Heart left ventricle (tissue), 16 donors: ENCODE measurements at regions not wholly inside any gene's neighbourhood (a gene's known extent, or its start where the extent isn't known, plus 50 kb on each side); places are given as distances from the start of the nearest gene placed in this dataset.
A peak's percentile ranks its signal among the peaks of the same experiment; 100 is the strongest.

Experiments
- ATAC-seq, 4 donors: fragments of 200-7000 bp; cut with Tn5 transposase; one replicate each; pipeline ENCODE4 v1.9.1; 2020 to 2022; ENCODE audit warnings: moderate library complexity in 4 of 4, mild to moderate bottlenecking in 3 of 4, moderate number of reproducible peaks in 1 of 4
- DNase-seq, 5 donors: peaks; one replicate each; pipeline ENCODE4 v3.0.0-alpha.2; 2020
- H3K27ac ChIP-seq, 12 donors: fragments of 200-600 bp; sonication (generic) in 4 of 12; one replicate each; pipeline versions ENCODE4 v1.5.0 to v1.8.0; 2016 to 2022; ENCODE audit warnings: mild to moderate bottlenecking in 2 of 12
- H3K27me3 ChIP-seq, 9 donors: fragments of 200-600 bp; sonication (generic) in 2 of 9; one replicate each; pipeline versions ENCODE4 v1.5.1 to v1.8.0; 2016 to 2022; ENCODE audit warnings: mild to moderate bottlenecking in 3 of 9
- H3K36me3 ChIP-seq, 9 donors: fragments of 200-600 bp; sonication (generic) in 2 of 9; one replicate each; pipeline versions ENCODE4 v1.5.0 to v1.8.0; 2018 to 2022; ENCODE audit warnings: mild to moderate bottlenecking in 2 of 9
- H3K4me1 ChIP-seq, 12 donors: fragments of 200-600 bp; sonication (generic) in 4 of 12; one replicate each; pipeline versions ENCODE4 v1.5.0 to v1.8.0; 2016 to 2022; ENCODE audit warnings: mild to moderate bottlenecking in 3 of 12
- H3K4me3 ChIP-seq, 12 donors: fragments of 200-600 bp; sonication (generic) in 4 of 12; one replicate each; pipeline versions ENCODE4 v1.5.0 to v1.8.0; 2017 to 2022; ENCODE audit warnings: mild to moderate bottlenecking in 9 of 12, moderate library complexity in 4 of 12
- H3K9me3 ChIP-seq, 12 donors: fragments of 200-600 bp; sonication (generic) in 4 of 12; one replicate each; pipeline versions ENCODE4 v1.5.0 to v1.8.0; 2016 to 2022; ENCODE audit warnings: mild to moderate bottlenecking in 1 of 12
- CTCF ChIP-seq, 12 donors: fragments of 200-600 bp; sonication (generic) in 4 of 12; IDR thresholded peaks; one replicate each; pipeline versions ENCODE4 v1.5.0 to v1.8.0; 2018 to 2022; ENCODE audit warnings: antibody characterized with exemption in 12 of 12, mild to moderate bottlenecking in 5 of 12
- POLR2A ChIP-seq, 2 donors: fragments of 450-650 bp; IDR thresholded peaks; one replicate each; pipeline ENCODE4 v1.6.1; 2017; ENCODE audit warnings: antibody characterized with exemption in 2 of 2, mild to moderate bottlenecking in 2 of 2, moderate library complexity in 2 of 2
- WGBS, 4 donors: extraction: QIAGEN DNeasy Blood & Tissue Kit in 2 of 4; methylation state at CpG; one replicate each; pipeline versions ENCODE4 v1.1.5 to v1.1.7; 2013 to 2018; 5-methylcytosine and 5-hydroxymethylcytosine counted together
- intact Hi-C, 10 donors: fragments of 100-400 bp; cut with DNase I; formaldehyde crosslinking; loops; one replicate each; pipeline versions ENCODE4 v1.11.1 to v1.14.2; 2022
- donor health status: ischemic (EF 13 %, LVEDD 7.1; RV severe dilation, severe dysfunction).
- donor health status: healthy with polysubstance abuse.
- donor health status: DM: no; HTN: yes; CAD: no.
- donor health status: DM: no; HTN: no; CAD: no.
- donor health status: ischemic (EF 25% LVEDD 6.9; RV normal size, moderate dysfunction).
- donor health status: ischemic (EF 25% LVEDD 5.7; RV mildly dilated, moderate dysfunction).
- donor health status: healthy.
- donor health status: DM: yes; HTN: yes; CAD: no.
- donor health status: ischemic (EF 35%, LVEDD 5.7; RV mildly dilated, moderate dysfunction).
- donor health status: nonischemic (EF 11% LVEDD 7.7; RV severe dilation, severe dysfunction).
- donor health status: DM: yes; HTN: yes; CAD: no.
- donor health status: PGD.
- donor health status: ischemic (EF 29% LVEDD 5.4; RV normal size, mild dysfunction).
- donor health status: nonischemic (EF 23%, LVEDD 6.1; RV moderate dilation, normal function).

GRCh38 chr15:87500240-87500639, 756.3 kb downstream of the NTRK3 start:
- WGBS, 4 donors: 75 to 81% (median 78%) methylated on average over 7 of the region's 7 CpGs
- TF ChIP-seq CTCF (IDR thresholded peaks at IDR 0.05) (no peak), POLR2A (IDR thresholded peaks at IDR 0.05) (no peak)
- Histone ChIP-seq H3K4me3 (no peak overlapping the region), H3K27me3 (no peaks in the 10 kb centered on the region), H3K9me3 (no peaks in the 10 kb centered on the region), H3K36me3 (no peaks in the 10 kb centered on the region), H3K27ac (no peak overlapping the region), H3K4me1 (peaks cover 0 to 26% (median 8%) of the 10 kb centered on the region in 12 donors)
- ATAC-seq (no peak), DNase-seq (no peak)
- intact Hi-C loops: no loop called here

GRCh38 chr15:87498560-87498959, 758.0 kb downstream of the NTRK3 start:
- no peaks in the 10 kb centered on the region for H3K9me3 ChIP-seq

GRCh38 chr15:87496795-87497194, 759.7 kb downstream of the NTRK3 start:
- 14 to 28% (median 26%) methylated on average over 2 of the region's 2 CpGs for WGBS, 4 donors
- no peak for TF ChIP-seq POLR2A (IDR thresholded peaks at IDR 0.05)
- TF ChIP-seq CTCF (IDR thresholded peaks at IDR 0.05): no peak
- no peaks in the 10 kb centered on the region for H3K36me3 ChIP-seq
- H3K27me3 ChIP-seq: no peaks in the 10 kb centered on the region
- DNase-seq: no peak
- H3K27ac ChIP-seq: peak overlapping the region; percentile 50 to 93 (median 75)
- H3K4me1 ChIP-seq: peaks cover 0 to 30% (median 8%) of the 10 kb centered on the region in 12 donors
- H3K4me3 ChIP-seq: no peak overlapping the region
- no peak for ATAC-seq
- peaks cover 0 to 5% (median 0%) of the 10 kb centered on the region in 12 donors for H3K9me3 ChIP-seq
- intact Hi-C loops: loop anchor here in 1 of 10 donors (10.0 kb wide), 1 partner anchor 238 kb away; no protein-coding TSS in a partner anchor

More at GRCh38 chr15:87498560-87498959, 758.0 kb downstream of the NTRK3 start:
- no peaks in the 10 kb centered on the region for H3K36me3 ChIP-seq
- no peak for DNase-seq
- no peak for ATAC-seq
- H3K4me3 ChIP-seq: no peak overlapping the region
- H3K27ac ChIP-seq: no peak overlapping the region
- no peaks in the 10 kb centered on the region for H3K27me3 ChIP-seq
- WGBS, 4 donors: 80 to 85% (median 83%) methylated on average over 5 of the region's 5 CpGs
- peaks cover 0 to 26% (median 8%) of the 10 kb centered on the region in 12 donors for H3K4me1 ChIP-seq
- intact Hi-C loops: loop anchor here in 1 of 10 donors (10.0 kb wide), 1 partner anchor 236 kb away; no protein-coding TSS in a partner anchor
- TF ChIP-seq CTCF (IDR thresholded peaks at IDR 0.05) (no peak), POLR2A (IDR thresholded peaks at IDR 0.05) (no peak)

GRCh38 chr15:87496109-87496508, 760.4 kb downstream of the NTRK3 start:
- ATAC-seq (peak; percentile 56 to 87 (median 84)), DNase-seq (peak in 2 of 5 donors; percentile 19 to 36)
- intact Hi-C loops: loop anchor here in 1 of 10 donors (10.0 kb wide), 1 partner anchor 239 kb away; no protein-coding TSS in a partner anchor
- H3K9me3 ChIP-seq: peaks cover 0 to 5% (median 0%) of the 10 kb centered on the region in 12 donors
- H3K4me3 ChIP-seq: peak overlapping the region in 8 of 12 donors; percentile 18 to 49 (median 33)
- no peaks in the 10 kb centered on the region for H3K36me3 ChIP-seq
- H3K27me3 ChIP-seq: no peaks in the 10 kb centered on the region
- peak overlapping the region; percentile 50 to 93 (median 75) for H3K27ac ChIP-seq
- peaks cover 0 to 24% (median 6%) of the 10 kb centered on the region in 12 donors for H3K4me1 ChIP-seq
- 35 to 62% (median 51%) methylated on average over 2 of the region's 2 CpGs for WGBS, 4 donors
- TF ChIP-seq POLR2A (IDR thresholded peaks at IDR 0.05) (no peak), CTCF (IDR thresholded peaks at IDR 0.05) (no peak)
